ENCODE measurements at regions not wholly inside any gene's neighbourhood (a gene's known extent, or its start where the extent isn't known, plus 50 kb on each side); places are given as distances from the start of the nearest gene placed in this dataset.

- DNase-seq (ENCODE audit: low spot score in 2 of 2) = no peak
- intact Hi-C loops (cut with DNase I) = no loop called here
- H3K4me3 ChIP-seq = no peak overlapping the region
- no peaks in the 10 kb centered on the region for H3K27me3 ChIP-seq
- TF ChIP-seq CTCF (IDR thresholded peaks at IDR 0.05) = no peak
- no peaks in the 10 kb centered on the region for H3K9me3 ChIP-seq
- peaks cover 3 to 4% of the 10 kb centered on the region in 2 donors for H3K4me1 ChIP-seq
- H3K36me3 ChIP-seq = no peaks in the 10 kb centered on the region
- H3K27ac ChIP-seq = no peak overlapping the region
Observed at GRCh38 chr18:48459465-48459864, 50.3 kb upstream of the ZBTB7C start.

GRCh38 chr18:48459016-48459415 is 49.8 kb upstream of the ZBTB7C start:
- no peak overlapping the region for H3K27ac ChIP-seq
- no peak overlapping the region for H3K4me3 ChIP-seq
- peaks cover 4 to 6% of the 10 kb centered on the region in 2 donors for H3K4me1 ChIP-seq
- H3K36me3 ChIP-seq = no peaks in the 10 kb centered on the region
- intact Hi-C loops (cut with DNase I) = no loop called here
- no peak for DNase-seq (ENCODE audit: low spot score in 2 of 2)
- H3K9me3 ChIP-seq = no peaks in the 10 kb centered on the region
- no peak for TF ChIP-seq CTCF (IDR thresholded peaks at IDR 0.05)
- no peaks in the 10 kb centered on the region for H3K27me3 ChIP-seq

Measured in ascending aorta (tissue), 2 donors.